DND-41 (cell line): ENCODE measurements at regions not wholly inside any gene's neighbourhood (a gene's known extent, or its start where the extent isn't known, plus 50 kb on each side); places are given as distances from the start of the nearest gene placed in this dataset.

ENCODE experiments used
- ATAC-seq: fragments of 200-7000 bp; cut with Tn5 transposase; 3 replicates; pipeline ENCODE4 v1.9.1; 2021; ENCODE audit warnings: low read depth; ENCODE audit not compliant: insufficient read depth
- DNase-seq: peaks from one replicate; pipeline ENCODE4 v3.0.0-alpha.2; 2020
- H2AFZ ChIP-seq: 2 replicates; pipeline ENCODE4 v1.6.0; 2012; ENCODE audit warnings: low read depth, low read length
- H3K27ac ChIP-seq: 2 replicates; pipeline ENCODE4 v1.5.1; 2012; ENCODE audit warnings: low read length, inconsistent platforms
- H3K27me3 ChIP-seq: fragments of 200-600 bp; sonication (generic); 2 replicates; pipeline ENCODE4 v1.6.0; 2012; ENCODE audit warnings: low read length, mild to moderate bottlenecking, inconsistent platforms; ENCODE audit not compliant: insufficient read depth, poor library complexity
- H3K36me3 ChIP-seq: 2 replicates; pipeline ENCODE4 v1.5.1; 2012; ENCODE audit warnings: low read length, inconsistent platforms; ENCODE audit not compliant: insufficient read depth
- H3K4me1 ChIP-seq: 2 replicates; pipeline ENCODE4 v1.5.1; 2012; ENCODE audit warnings: mild to moderate bottlenecking, low read length; ENCODE audit not compliant: insufficient read depth
- H3K4me2 ChIP-seq: 2 replicates; pipeline ENCODE4 v1.6.0; 2012; ENCODE audit warnings: mild to moderate bottlenecking, moderate library complexity, low read length, inconsistent platforms; ENCODE audit not compliant: insufficient read depth
- H3K4me3 ChIP-seq, 2 experiments: fragments of 200-600 bp in 1 of 2; shearing (Covaris generic) in 1 of 2; 2 replicates each; pipeline ENCODE4 v1.5.1; 2012 to 2016; ENCODE audit warnings: inconsistent platforms in 2 of 2, low read length in 2 of 2, mild to moderate bottlenecking in 2 of 2, low read depth in 1 of 2, moderate library complexity in 1 of 2
- H3K79me2 ChIP-seq: 2 replicates; pipeline ENCODE4 v1.6.0; 2012; ENCODE audit warnings: low read length, inconsistent platforms; ENCODE audit not compliant: insufficient read depth
- H3K9ac ChIP-seq: 2 replicates; pipeline ENCODE4 v1.6.0; 2012; ENCODE audit warnings: low read depth, mild to moderate bottlenecking, inconsistent platforms, low read length, moderate library complexity
- H3K9me3 ChIP-seq: 2 replicates; pipeline ENCODE4 v1.5.1; 2012; ENCODE audit warnings: low read length, moderate library complexity, mild to moderate bottlenecking, inconsistent platforms; ENCODE audit not compliant: insufficient read depth, severe bottlenecking
- H4K20me1 ChIP-seq: 2 replicates; pipeline ENCODE4 v1.6.0; 2012; ENCODE audit warnings: low read length; ENCODE audit not compliant: insufficient read depth
- EZH2 ChIP-seq: IDR thresholded peaks from 3 replicates; pipeline ENCODE4 v1.6.1; 2012; ENCODE audit warnings: borderline replicate concordance, low read depth, mild to moderate bottlenecking, moderate library complexity, low read length, inconsistent platforms; ENCODE audit not compliant: severe bottlenecking
- TF ChIP-seq, protein P1 (sequence below): IDR thresholded peaks from 2 replicates; pipeline ENCODE4 v1.5.1; 2012; ENCODE audit warnings: borderline replicate concordance, low read length, moderate library complexity, mild to moderate bottlenecking; ENCODE audit not compliant: poor library complexity, severe bottlenecking; ENCODE audit errors: extremely low read depth

DNA sequence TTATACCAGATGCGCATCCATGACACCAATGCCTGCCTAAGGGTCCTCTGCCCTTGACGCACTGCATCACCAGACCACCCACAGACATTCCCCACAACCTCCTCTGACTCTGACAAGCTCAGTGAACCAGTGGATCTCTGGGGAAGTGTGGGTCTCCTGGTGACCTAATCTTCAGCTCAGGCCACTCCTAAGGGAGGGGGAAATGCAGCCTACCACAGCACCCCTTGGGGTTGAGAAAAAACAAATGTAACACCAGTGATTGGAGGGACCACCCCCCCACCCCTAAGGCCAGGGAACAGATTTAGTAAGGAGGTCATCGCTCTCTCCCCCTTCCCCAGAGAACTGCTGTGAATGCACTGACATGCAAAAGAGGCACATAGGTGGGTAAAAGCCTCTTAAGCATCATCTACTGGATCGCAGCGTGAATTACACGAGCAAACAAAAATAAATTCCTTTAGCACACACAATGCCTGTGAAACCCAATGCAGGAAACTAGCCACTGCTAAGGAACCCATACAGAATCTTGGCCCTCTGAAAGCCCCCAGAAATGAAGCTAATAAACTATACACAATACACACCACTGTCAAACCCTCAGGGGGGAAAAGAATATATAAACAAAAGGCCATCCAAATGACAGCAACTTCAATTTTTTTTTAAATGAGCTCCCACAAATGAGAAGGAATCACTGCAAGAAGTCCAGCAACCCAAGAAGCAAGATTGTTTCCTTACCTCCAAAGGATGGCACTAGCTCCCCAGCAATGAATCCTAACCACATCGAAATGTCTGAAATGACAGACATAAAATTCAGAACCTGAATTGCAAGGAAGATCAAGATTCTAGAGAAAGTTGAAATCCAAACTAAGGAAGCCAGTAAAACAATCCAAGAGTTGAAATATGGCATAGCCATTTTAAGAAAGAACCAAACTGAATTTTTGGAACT lies 513.7 kb upstream of the PTGER4 start:
- Histone ChIP-seq H4K20me1 (no peaks in the 10 kb centered on the region), H2AFZ (no peak overlapping the region), H3K9me3 (peaks cover 8% of the 10 kb centered on the region), H3K4me2 (no peak overlapping the region), H3K9ac (no peak overlapping the region), H3K27me3 (no peaks in the 10 kb centered on the region), H3K4me1 (peaks cover 14% of the 10 kb centered on the region), H3K36me3 (no peaks in the 10 kb centered on the region), H3K79me2 (no peaks in the 10 kb centered on the region), H3K4me3 (no peak overlapping the region), H3K27ac (no peak overlapping the region)
- no peak for DNase-seq
- TF ChIP-seq, protein P1, sequence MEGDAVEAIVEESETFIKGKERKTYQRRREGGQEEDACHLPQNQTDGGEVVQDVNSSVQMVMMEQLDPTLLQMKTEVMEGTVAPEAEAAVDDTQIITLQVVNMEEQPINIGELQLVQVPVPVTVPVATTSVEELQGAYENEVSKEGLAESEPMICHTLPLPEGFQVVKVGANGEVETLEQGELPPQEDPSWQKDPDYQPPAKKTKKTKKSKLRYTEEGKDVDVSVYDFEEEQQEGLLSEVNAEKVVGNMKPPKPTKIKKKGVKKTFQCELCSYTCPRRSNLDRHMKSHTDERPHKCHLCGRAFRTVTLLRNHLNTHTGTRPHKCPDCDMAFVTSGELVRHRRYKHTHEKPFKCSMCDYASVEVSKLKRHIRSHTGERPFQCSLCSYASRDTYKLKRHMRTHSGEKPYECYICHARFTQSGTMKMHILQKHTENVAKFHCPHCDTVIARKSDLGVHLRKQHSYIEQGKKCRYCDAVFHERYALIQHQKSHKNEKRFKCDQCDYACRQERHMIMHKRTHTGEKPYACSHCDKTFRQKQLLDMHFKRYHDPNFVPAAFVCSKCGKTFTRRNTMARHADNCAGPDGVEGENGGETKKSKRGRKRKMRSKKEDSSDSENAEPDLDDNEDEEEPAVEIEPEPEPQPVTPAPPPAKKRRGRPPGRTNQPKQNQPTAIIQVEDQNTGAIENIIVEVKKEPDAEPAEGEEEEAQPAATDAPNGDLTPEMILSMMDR = peak; percentile 52
- TF ChIP-seq EZH2 = no peak
- no peak for ATAC-seq

DNA sequence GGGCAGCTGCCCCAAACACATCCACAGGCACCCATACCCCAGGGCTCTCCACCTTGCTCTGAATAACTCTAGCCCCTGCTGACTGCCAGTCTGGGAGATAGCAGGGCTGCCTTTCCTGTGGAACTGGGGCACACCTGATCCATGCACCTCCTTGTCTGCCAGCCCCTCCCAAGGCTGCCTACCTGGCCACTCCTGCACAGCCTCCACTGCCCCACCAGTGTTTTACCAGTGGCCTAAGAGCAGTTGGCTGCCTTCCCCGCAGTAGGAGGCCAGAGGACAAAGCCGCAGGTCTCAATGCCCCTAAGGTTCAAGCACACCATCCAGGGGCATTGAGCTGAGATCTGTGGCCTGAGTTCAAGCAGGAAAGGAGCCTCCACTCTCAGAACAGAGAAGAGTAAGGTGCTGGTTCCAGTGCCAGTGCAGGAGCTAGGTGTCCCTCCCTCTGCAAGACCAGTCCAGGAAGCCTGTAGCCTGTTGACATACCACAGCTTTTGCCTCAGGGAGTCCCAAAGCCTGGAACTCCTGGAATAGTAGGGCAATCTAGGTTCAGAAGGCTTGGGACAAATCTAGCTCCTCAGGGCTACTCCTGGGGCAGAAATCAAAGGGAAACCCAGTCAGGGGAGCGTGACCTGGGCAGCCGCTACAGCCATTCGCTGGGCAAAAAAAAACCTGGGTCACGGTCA lies 514.5 kb upstream of the PTGER4 start:
- H3K4me3 ChIP-seq = no peak overlapping the region
- H3K27ac ChIP-seq = no peak overlapping the region
- DNase-seq = no peak
- H2AFZ ChIP-seq = no peak overlapping the region
- peaks cover 4% of the 10 kb centered on the region for H3K9me3 ChIP-seq
- H3K27me3 ChIP-seq = no peaks in the 10 kb centered on the region
- H3K79me2 ChIP-seq = no peaks in the 10 kb centered on the region
- no peaks in the 10 kb centered on the region for H3K36me3 ChIP-seq
- no peaks in the 10 kb centered on the region for H4K20me1 ChIP-seq
- no peak overlapping the region for H3K4me2 ChIP-seq
- no peak for ATAC-seq
- H3K4me1 ChIP-seq = peaks cover 16% of the 10 kb centered on the region
- no peak for TF ChIP-seq EZH2
- TF ChIP-seq, protein P1 = no peak
- no peak overlapping the region for H3K9ac ChIP-seq

DNA sequence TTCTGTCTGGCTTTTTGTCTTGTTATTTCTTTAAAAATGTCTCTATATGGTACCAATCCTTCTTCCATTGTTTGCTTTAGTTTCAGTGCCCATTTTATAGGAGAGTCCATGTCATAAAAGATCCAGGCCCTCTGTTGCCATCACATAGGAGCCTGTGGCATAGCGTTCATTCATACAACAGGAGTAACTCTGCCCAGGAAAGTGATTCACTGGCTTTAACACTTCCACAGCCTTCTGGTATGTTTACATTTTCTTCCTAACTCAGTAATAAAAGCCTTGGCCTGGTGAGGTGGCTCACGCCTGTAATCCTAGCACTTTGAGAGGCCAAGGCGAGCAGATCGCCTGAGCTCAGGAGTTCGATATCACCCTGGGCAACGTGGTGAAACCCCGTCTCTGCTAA lies 519.3 kb upstream of the PTGER4 start:
- Histone ChIP-seq H3K27me3 (no peaks in the 10 kb centered on the region), H3K79me2 (no peaks in the 10 kb centered on the region), H3K4me1 (peaks cover 27% of the 10 kb centered on the region), H3K27ac (no peak overlapping the region), H3K4me2 (no peak overlapping the region), H4K20me1 (no peaks in the 10 kb centered on the region), H3K9me3 (no peaks in the 10 kb centered on the region), H3K4me3 (no peak overlapping the region), H3K36me3 (no peaks in the 10 kb centered on the region), H2AFZ (no peak overlapping the region), H3K9ac (no peak overlapping the region)
- DNase-seq (no peak), ATAC-seq (no peak)
- TF ChIP-seq, protein P1 = no peak
- no peak for TF ChIP-seq EZH2
